KOPT-K1 (cell line): ENCODE measurements at regions not wholly inside any gene's neighbourhood (a gene's known extent, or its start where the extent isn't known, plus 50 kb on each side); places are given as distances from the start of the nearest gene placed in this dataset.

ENCODE experiments used
- H3K27ac ChIP-seq: fragments of 200-600 bp; sonication (generic); 2 replicates; pipeline ENCODE4 v1.5.1; 2016; ENCODE audit warnings: antibody characterized with exemption, mild to moderate bottlenecking, low read depth, low read length; ENCODE audit not compliant: poor library complexity, severe bottlenecking
- H3K36me3 ChIP-seq: fragments of 200-600 bp; sonication (generic); 2 replicates; pipeline ENCODE4 v1.5.1; 2017; ENCODE audit warnings: antibody characterized with exemption, mild to moderate bottlenecking, low read length, moderate library complexity; ENCODE audit not compliant: insufficient read depth
- H3K9me3 ChIP-seq: fragments of 200-600 bp; sonication (generic); 2 replicates; pipeline ENCODE4 v1.5.1; 2017; ENCODE audit warnings: antibody characterized with exemption, low read length, mild to moderate bottlenecking; ENCODE audit not compliant: insufficient read depth, poor library complexity, severe bottlenecking

DNA sequence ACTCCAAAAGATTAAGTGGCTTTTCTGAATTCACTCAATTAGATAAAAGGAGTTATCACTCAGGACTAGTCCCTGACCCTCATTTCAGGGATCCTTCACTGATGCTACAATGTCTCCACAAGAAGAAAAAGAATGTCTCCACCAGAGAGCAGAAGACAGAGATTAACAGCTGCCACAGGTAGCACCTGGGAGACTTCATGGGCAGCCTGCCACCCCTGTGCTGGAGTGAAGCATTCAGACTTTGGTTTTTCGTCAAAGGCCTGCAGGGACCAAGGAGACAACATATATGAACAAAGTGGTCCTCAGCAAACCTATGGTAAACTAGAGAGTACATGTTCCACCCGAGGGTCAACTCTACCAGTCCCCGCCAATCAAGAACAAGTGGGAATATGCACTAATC, 197.0 kb upstream of the ACVR2A start:
- H3K9me3 ChIP-seq, result no peaks in the 10 kb centered on the region
- no peak overlapping the region for H3K27ac ChIP-seq
- H3K36me3 ChIP-seq, result no peaks in the 10 kb centered on the region

DNA sequence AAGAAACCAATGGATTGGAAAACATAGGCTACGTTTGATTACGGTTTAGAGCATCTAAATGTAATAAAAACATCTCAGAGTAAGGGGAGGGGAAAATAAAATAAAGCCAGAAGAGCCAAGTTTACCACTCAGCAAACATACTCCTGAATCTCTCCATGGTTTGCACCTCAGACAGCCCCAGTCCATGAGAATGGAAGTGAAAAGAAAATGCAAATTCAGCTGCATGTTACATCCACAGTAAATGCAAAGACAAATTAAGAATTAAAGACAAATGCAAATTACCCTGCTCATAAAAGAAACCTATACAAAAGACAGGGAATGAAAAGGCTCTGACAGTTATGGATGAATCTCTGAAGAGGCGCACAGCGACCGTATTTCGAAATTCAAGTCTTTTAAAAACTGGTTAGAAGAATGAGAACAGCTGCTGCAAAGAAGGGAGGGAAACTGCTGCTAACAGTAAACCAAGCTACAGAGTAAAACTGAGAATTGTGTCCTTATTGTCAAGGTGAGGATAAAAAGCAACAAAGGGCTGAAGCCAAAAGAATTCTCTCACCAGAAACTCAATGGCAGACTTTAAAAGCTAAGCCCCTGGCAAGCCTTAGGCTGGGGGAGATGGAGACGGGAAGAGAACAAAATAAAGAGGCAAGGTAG, 197.9 kb upstream of the ACVR2A start:
- H3K27ac ChIP-seq, result no peak overlapping the region
- H3K9me3 ChIP-seq, result no peaks in the 10 kb centered on the region
- H3K36me3 ChIP-seq, result no peaks in the 10 kb centered on the region

DNA sequence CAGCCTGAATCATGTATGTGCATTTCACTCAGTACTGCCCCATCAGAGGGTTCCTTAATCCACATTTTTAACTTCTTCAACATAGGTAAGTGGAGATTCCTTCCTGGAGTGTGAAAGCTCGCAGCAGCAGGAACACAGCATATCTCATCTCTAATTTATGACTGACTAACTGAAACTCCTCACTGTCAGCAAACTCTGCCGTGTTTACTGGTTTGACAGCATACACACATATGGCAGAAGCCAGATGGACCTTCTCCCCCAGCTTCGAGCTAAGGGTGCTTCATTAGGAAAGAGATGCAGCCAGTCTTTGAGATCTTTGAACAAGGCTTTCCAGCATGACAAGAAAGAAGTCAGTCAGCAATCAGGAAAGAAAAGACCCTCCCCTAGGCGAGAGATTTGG, 200.3 kb upstream of the ACVR2A start:
- Histone ChIP-seq H3K27ac (no peak overlapping the region), H3K36me3 (no peaks in the 10 kb centered on the region), H3K9me3 (no peaks in the 10 kb centered on the region)

DNA sequence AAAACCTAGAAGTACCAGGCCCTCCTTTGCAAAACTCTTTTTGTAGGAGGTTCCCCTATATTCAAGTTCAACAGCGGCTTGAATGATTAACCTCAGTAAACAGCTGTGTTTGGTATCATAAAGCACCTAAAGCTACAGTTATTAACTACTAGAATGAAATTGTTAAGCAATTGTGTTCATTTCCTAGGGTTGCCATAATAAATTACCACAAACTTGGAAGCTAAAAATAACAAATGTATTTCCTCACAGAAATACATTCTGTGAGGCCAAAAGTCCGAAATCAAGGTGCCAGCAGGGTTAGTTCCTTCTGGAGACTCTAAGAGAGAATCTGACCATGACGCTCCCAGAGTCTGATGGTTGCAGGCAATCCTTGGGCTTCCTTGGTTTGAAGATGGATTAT, 202.1 kb upstream of the ACVR2A start:
- Histone ChIP-seq H3K27ac (no peak overlapping the region), H3K36me3 (no peaks in the 10 kb centered on the region)

DNA sequence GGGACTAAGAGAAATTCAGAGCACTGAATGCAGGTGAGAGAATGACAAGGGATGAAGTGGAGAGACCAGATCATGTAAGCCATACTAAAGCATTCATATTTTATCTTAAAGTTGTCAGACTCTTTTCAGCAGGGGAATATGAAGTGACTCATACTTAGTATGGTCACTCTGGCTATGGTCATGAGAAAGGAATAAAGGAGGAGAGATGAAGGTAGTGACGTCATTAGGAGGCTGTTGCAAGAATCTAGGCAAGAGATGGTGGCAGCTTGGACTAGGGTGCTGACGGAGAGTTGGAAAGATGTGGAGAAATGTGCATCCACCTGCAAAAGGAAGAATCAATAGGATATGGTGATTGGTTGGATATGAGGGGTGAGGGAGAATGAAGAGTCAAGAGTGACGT, 203.2 kb upstream of the ACVR2A start:
- Histone ChIP-seq H3K36me3 (no peaks in the 10 kb centered on the region), H3K9me3 (no peaks in the 10 kb centered on the region), H3K27ac (no peak overlapping the region)

More for the DNA sequence above, 202.1 kb upstream of the ACVR2A start:
- H3K9me3 ChIP-seq, result no peaks in the 10 kb centered on the region

DNA sequence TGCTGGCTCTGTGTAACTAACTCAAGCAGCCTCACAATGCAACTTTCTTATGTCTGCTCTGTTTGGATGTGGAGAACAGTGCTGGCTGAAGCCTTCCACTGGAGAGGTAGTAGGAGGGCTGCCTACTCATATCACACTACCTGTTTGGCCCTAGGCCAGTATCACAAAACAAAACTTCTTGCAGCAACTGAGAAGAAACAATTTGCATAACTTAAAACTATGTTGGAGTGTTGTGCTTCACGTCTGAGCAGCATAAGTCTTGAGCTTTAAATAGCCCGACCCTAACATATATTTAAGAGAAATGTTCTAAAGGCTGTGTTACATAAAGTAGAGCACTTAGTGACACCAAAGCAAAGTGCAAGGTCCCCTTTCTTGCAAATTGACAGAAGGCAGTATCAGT, 204.9 kb upstream of the ACVR2A start:
- H3K9me3 ChIP-seq, result no peaks in the 10 kb centered on the region
- no peak overlapping the region for H3K27ac ChIP-seq
- no peaks in the 10 kb centered on the region for H3K36me3 ChIP-seq

DNA sequence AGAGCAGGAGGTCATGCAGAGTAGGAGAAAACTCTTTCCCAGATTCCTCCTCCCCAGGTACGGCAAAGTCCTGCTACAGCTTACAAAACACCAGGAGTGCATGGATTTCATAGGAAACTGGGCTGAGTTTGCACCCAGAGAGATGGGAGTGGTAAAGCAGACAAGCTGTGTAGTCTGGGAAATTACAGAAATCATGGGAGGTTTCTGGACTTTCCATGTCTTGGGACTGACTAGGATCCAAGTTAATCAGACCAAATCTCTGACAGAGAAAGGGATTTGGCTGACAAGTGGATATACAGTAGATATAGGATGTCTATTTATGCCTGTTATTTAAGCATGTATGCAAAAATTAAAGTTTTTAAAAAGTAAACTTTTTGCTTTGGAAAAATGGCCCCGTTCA, 205.4 kb upstream of the ACVR2A start:
- Histone ChIP-seq H3K9me3 (no peaks in the 10 kb centered on the region), H3K36me3 (no peaks in the 10 kb centered on the region), H3K27ac (no peak overlapping the region)

DNA sequence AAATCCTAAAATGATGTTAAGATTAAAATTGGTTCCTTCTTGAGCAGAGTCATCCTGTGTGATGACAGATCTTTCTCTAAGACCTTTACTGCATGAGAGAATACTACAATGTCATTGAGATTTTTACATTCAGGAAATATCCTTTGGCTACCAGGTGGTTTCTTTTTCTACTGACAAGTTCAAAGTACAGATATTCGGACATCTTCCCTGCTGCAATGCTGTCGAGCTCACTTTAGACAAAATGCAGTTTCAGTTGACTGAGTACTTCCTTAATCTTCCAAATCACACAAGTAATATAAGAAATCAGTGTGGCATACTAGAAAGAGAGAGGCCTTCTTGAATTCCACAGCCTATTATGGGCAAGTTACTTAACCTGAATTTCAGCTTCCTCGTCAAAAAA, 207.9 kb upstream of the ACVR2A start:
- no peaks in the 10 kb centered on the region for H3K36me3 ChIP-seq
- H3K27ac ChIP-seq, result no peak overlapping the region
- no peaks in the 10 kb centered on the region for H3K9me3 ChIP-seq

DNA sequence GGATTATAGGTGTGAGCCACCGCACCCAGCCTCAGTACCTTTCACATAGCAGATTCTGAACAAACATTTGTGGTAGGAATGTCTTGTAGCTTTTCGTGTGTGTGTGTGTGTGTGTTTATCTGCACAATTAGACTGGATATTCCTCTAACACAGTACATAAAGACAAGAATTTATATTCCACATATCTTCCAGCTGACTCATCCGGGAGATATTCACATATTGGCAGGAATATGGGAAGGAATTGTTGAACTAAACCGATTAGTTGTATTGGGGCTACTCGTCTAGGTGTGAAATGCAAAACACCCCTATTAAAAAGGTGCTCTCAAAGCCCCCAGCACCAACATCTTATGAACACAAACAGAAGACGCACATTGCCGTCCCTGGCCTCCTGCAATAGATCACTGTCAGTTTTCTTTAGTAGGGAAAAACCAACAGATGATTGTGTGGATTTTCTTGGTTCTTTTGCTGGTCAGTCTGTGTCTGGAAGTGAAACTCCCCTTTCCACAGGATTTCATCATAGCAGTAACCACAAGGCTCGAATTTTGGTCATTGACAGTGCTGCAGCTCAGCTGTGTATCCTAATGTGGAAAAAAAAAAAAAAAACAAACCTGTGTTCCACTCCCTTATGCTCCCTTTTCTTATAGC, 208.5 kb upstream of the ACVR2A start:
- no peaks in the 10 kb centered on the region for H3K36me3 ChIP-seq
- no peaks in the 10 kb centered on the region for H3K9me3 ChIP-seq
- H3K27ac ChIP-seq, result no peak overlapping the region

DNA sequence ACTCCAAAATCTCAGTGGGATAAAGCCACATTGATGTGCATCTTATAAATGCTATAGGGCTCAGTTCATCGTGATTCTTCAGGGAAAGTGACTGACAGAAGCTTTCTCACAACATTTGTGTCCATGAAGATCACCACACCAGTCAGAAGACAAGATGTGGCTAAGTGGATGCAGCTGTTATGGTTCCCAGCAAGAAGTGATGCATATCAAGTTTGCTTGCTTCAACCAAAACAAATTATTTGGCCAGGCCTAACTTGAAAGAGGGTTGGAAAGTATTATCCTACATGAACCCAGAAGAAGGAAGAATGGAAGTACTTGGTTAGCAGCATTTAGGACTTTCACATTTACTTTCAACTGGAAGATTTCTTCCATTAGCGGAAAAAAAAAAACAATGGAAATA, 210.0 kb upstream of the ACVR2A start:
- no peaks in the 10 kb centered on the region for H3K36me3 ChIP-seq
- no peak overlapping the region for H3K27ac ChIP-seq
- no peaks in the 10 kb centered on the region for H3K9me3 ChIP-seq

DNA sequence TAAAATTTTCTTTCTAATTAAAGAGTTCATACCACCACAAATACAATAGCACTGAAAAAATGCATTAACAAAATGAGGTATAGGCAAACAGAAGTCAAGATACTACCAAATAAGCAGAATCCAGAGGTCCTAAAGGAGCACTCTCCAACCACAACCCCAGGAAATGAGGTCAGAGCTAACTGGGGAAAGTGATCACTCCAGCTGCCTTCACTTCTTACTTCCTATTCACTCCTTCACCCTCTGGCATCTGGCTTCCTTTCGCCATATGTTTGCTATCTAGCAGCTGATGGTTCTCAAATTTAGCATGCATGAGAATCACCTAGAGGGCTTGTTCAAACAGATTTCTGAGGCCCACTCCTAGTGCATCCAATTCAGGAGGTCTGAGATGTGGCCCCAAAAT, 212.6 kb upstream of the ACVR2A start:
- Histone ChIP-seq H3K9me3 (no peaks in the 10 kb centered on the region), H3K27ac (no peak overlapping the region), H3K36me3 (no peaks in the 10 kb centered on the region)

DNA sequence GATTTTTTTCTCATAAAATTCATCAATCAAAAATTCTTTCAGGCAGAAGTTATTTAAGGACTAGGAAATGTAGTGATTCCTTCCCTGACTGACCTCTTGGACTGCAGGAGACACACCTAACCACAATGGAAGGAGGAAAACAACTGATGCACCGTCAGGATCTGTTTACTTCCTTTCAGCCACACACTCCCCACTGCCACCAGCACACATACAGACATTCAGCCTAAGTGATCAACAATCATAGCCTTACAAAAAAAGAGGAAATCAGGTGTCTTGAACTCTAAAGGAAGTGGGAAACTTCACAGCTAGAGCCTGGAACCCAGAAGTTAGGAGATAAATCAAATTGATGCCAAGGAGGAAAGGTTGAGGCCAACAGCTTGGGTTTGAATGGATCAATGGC, 213.5 kb upstream of the ACVR2A start:
- H3K27ac ChIP-seq, result no peak overlapping the region
- no peaks in the 10 kb centered on the region for H3K36me3 ChIP-seq
- no peaks in the 10 kb centered on the region for H3K9me3 ChIP-seq

DNA sequence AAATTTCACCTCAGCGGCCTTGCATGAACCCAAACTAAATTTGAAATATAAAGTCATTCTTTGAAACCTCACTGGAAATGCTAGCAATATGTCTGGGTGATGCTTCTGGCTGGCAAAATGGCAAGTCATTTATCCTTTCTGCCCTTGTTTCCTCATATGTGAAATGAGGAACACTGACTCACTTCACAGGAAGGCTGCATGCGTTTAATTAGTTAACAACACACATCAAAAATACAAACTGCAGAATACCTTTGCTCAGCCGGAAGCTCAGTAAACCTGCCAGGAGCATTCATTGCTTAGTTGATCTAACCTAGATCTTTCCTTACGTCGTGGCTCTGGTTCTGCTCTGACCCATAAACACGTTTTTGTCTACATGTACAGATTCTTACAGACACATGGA, 214.2 kb upstream of the ACVR2A start:
- Histone ChIP-seq H3K9me3 (no peaks in the 10 kb centered on the region), H3K27ac (no peak overlapping the region)

DNA sequence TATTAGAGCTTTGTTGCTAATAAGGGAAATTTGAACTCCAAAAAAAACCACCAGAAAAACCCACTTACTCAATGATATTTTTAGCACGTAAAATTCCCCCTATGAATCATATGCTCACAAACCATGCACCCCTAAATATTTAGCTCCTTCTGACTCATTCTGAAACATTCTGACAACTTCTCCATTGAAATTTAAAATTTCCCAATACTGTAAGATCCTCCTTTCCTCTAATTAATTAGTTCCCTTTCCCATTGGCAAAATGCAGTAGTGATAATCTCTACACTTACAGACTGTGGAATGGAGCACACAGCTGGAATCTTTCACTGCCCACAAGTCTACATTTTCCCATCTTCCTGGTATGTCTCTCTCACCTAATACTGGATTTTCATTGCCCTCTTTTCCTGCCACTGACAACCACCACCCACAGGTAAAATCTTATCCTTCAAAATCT, 215.8 kb upstream of the ACVR2A start:
- no peaks in the 10 kb centered on the region for H3K9me3 ChIP-seq
- H3K36me3 ChIP-seq, result no peaks in the 10 kb centered on the region
- H3K27ac ChIP-seq, result no peak overlapping the region

More for the DNA sequence above, 214.2 kb upstream of the ACVR2A start:
- no peaks in the 10 kb centered on the region for H3K36me3 ChIP-seq

DNA sequence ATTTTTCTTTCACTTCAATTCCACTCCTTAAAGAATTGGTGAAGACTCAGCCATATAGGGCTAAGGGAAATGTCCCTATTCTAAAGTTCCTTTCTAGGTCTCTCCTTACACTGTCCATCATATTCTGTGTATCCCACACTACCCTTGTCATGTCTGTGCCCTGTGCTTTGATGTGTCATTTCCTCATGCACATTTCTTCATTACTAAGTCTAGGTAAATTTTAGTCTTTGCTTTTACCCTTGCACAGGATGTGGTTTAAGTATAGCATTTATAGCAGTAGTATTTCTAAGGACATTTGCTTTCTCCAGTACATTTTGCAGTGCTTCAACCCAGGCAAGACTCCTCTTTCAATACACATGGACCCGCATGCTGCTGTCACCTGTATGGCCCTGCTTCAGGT, 221.5 kb upstream of the ACVR2A start:
- Histone ChIP-seq H3K9me3 (no peaks in the 10 kb centered on the region), H3K36me3 (no peaks in the 10 kb centered on the region), H3K27ac (no peak overlapping the region)

DNA sequence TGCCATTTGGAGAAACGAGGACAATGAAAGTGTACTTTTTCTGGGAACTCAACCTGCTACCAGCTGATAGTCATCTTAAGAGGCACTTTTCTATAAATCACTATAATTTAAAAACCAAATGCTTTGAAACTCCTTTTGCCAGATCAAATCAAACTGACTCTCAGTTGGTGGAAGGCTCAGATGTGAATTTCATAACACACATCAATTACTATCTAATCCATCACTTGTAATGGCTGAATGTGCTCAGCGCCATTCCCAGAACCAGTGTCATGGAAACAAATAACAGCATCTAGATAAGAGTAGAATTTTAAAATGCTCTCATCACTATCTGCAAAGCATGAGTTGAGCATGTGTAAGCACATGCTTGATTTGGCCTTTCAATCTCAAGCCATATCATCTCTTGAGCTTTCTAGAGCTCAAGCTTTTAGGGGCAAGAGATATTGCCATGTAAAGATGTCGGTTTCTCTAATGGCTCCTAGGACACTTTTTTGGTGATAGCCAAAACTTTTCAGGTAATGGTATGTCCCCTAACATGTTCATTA, 223.1 kb upstream of the ACVR2A start:
- H3K36me3 ChIP-seq, result no peaks in the 10 kb centered on the region
- H3K27ac ChIP-seq, result no peak overlapping the region
- no peaks in the 10 kb centered on the region for H3K9me3 ChIP-seq
